Right cardiac atrium (tissue), 5 donors: ENCODE measurements at regions not wholly inside any gene's neighbourhood (a gene's known extent, or its start where the extent isn't known, plus 50 kb on each side); places are given as distances from the start of the nearest gene placed in this dataset.
"Not testable (repeated sequence)": the region's sequence is repeated elsewhere in the genome, so short reads cannot be mapped to it uniquely, and the experiment has no call there.

Source experiments
- ATAC-seq, 2 donors: fragments of 200-7000 bp; cut with Tn5 transposase; one replicate each; pipeline versions ENCODE4 v1.8.0 to v1.9.1; 2020; ENCODE audit warnings: moderate library complexity in 2 of 2, mild to moderate bottlenecking in 1 of 2
- DNase-seq, 3 donors: peaks; one replicate each; pipeline ENCODE4 v3.0.0-alpha.2; 2020
- H3K27ac ChIP-seq: one replicate; pipeline ENCODE4 v1.5.1; 2013; ENCODE audit warnings: mild to moderate bottlenecking, low read length, control low read depth, moderate library complexity
- H3K27me3 ChIP-seq: one replicate; pipeline ENCODE4 v1.6.1; 2013; ENCODE audit not compliant: control insufficient read depth, insufficient read depth
- H3K4me1 ChIP-seq: one replicate; pipeline ENCODE4 v1.6.1; 2013; ENCODE audit warnings: low read length; ENCODE audit not compliant: control insufficient read depth, insufficient read depth
- H3K4me3 ChIP-seq: one replicate; pipeline ENCODE4 v1.5.1; 2013; ENCODE audit warnings: low read length, control low read depth
- H3K9me3 ChIP-seq: one replicate; pipeline ENCODE4 v1.6.1; 2013; ENCODE audit warnings: low read length; ENCODE audit not compliant: control insufficient read depth
- WGBS: extraction: QIAGEN DNeasy Blood & Tissue Kit; methylation state at CpG from one replicate; pipeline ENCODE4 v1.1.7; 2013; 5-methylcytosine and 5-hydroxymethylcytosine counted together
- intact Hi-C, 4 donors: fragments of 100-400 bp; cut with DNase I; formaldehyde crosslinking; loops; one replicate each; pipeline versions ENCODE4 v1.11.0 to v1.14.0; 2022 to 2023
- donor health status: healthy with polysubstance abuse.
- donor health status: DM: no; HTN: yes; CAD: no.
- donor health status: DM: no; HTN: no; CAD: no.
- donor health status: DM: no; HTN: yes; CAD: no; lungs with severe emphysema.
- donor health status: DM: yes; HTN: yes; CAD: no.

- DNase-seq = no peak
- H3K27me3 ChIP-seq = no peaks in the 10 kb centered on the region
- intact Hi-C loops = no loop called here
- 80% methylated on average over 25 of the region's 25 CpGs for WGBS
- H3K4me1 ChIP-seq = no peaks in the 10 kb centered on the region
- H3K9me3 ChIP-seq = no peaks in the 10 kb centered on the region
- no peak overlapping the region for H3K4me3 ChIP-seq
- ATAC-seq = no peak
- no peak overlapping the region for H3K27ac ChIP-seq
Observed at GRCh38 chr22:48825802-48826520, 1001.7 kb downstream of the BRD1 start.

DNA sequence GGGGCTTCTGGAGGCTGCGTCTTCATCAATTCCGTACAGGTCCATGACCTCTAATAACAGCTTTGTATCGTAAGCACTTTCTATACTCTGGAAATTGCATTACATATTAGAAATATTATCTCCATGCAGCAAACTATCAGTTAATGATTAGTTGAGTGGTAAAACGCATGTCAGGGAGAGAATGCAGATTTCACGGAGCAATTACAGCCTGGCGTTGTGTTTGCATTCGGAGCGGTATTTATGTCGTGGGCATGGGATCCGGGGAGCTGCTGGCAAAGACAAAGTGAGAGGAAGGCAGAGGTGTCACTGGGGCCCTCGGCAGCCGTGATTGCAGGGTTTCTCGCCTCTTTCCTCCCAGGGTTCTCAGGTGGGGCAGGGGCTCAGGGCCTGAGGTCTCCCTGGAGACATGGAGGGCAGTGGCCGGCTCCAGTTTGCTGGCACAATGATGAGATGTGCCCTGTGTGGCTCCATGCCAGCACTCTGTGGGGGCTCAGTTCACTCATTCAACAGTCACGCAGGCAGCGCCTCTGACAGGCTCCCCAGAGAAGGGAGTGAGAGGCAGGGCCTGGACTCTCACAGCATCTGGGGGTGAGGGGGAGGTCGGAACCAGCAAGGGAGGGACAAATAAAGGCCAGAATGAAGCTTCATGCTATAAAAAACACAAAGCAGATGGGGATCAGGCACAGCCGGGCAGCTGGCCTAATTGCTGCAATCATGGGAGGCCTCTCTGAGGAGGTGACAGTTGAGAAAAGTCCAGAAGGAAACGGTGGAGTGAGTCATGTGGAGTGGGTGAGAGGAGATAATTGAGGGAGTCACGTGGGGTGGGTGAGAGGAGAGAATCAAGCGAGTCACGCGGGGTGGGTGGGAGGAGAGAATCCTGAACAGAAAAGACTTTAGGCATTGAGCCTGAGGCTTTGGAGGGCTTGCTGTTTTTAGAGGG, 1002.7 kb downstream of the BRD1 start:
- DNase-seq = no peak
- H3K27me3 ChIP-seq = no peaks in the 10 kb centered on the region
- no peaks in the 10 kb centered on the region for H3K4me1 ChIP-seq
- no peaks in the 10 kb centered on the region for H3K9me3 ChIP-seq
- no peak overlapping the region for H3K27ac ChIP-seq
- intact Hi-C loops = no loop called here
- H3K4me3 ChIP-seq = no peak overlapping the region
- 58% methylated on average over 23 of the region's 23 CpGs for WGBS
- no peak for ATAC-seq

- Histone ChIP-seq H3K4me3 (no peak overlapping the region), H3K27me3 (no peaks in the 10 kb centered on the region), H3K4me1 (no peaks in the 10 kb centered on the region), H3K9me3 (no peaks in the 10 kb centered on the region), H3K27ac (no peak overlapping the region)
- WGBS = 81% methylated on average over 12 of the region's 12 CpGs
- DNase-seq (no peak), ATAC-seq (no peak)
- intact Hi-C loops = no loop called here
Observed at GRCh38 chr22:48823941-48824340, 1003.7 kb downstream of the BRD1 start.

GRCh38 chr22:48822278-48823233, 1005.1 kb downstream of the BRD1 start:
- Histone ChIP-seq H3K4me3 (no peak overlapping the region), H3K9me3 (no peaks in the 10 kb centered on the region), H3K27ac (no peak overlapping the region), H3K4me1 (no peaks in the 10 kb centered on the region), H3K27me3 (no peaks in the 10 kb centered on the region)
- DNase-seq = no peak
- intact Hi-C loops = no loop called here
- WGBS = 88% methylated on average over 19 of the region's 19 CpGs
- no peak for ATAC-seq

GRCh38 chr22:48821727-48822126, 1005.9 kb downstream of the BRD1 start:
- ATAC-seq = no peak
- Histone ChIP-seq H3K27me3 (no peaks in the 10 kb centered on the region), H3K4me1 (no peaks in the 10 kb centered on the region), H3K27ac (no peak overlapping the region), H3K4me3 (no peak overlapping the region), H3K9me3 (no peaks in the 10 kb centered on the region)
- intact Hi-C loops = no loop called here
- WGBS = 88% methylated on average over 10 of the region's 10 CpGs
- DNase-seq = no peak

- DNase-seq = no peak
- Histone ChIP-seq H3K4me3 (no peak overlapping the region), H3K27me3 (no peaks in the 10 kb centered on the region), H3K4me1 (no peaks in the 10 kb centered on the region), H3K27ac (no peak overlapping the region), H3K9me3 (no peaks in the 10 kb centered on the region)
- ATAC-seq = no peak
- intact Hi-C loops = no loop called here
- WGBS = 72% methylated on average over 10 of the region's 10 CpGs
Observed at GRCh38 chr22:48821346-48821690, 1006.4 kb downstream of the BRD1 start.

DNA sequence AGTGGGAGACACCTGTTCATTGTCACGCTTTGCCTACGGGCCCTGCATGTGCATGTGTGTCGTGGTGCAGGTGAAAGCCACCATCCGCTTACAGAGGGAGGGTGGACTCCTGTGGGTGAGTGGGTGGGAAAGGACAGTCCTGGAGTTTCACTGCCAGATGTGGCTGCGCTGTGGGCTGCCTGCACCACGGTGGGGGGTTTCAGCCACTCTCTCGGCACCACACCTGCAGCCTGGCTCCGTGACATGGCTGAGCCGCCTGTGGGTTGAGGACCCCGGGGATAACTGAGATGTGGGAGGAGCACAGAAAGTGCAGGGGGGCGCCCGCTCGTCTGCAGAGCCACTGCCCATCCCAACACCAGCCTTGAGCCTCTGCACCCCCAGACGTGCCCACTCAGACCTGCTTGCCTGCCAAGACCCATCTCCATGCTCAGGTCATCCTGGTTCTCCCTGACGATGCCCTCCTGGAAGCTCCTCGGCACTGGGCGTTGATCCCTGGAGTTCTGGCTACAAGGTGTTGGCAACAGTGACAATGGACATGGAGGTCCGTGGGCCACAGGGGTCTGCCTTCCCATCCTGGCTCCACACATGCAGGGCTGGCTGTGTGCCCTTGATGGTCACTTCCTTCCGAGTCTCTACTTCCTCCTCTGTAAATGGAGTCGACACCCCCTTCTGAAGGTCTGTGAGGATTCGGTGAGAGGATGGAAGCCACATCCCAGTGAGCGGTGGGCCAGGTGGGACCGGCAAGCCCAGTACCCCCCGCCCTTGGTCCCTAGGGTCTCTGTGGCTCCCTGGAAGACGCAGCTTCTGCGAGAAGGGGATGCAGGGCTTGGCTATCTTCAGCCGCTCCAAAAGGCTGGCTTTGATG, 1007.0 kb downstream of the BRD1 start:
- no peaks in the 10 kb centered on the region for H3K4me1 ChIP-seq
- no peak overlapping the region for H3K4me3 ChIP-seq
- ATAC-seq = no peak

GRCh38 chr22:48819961-48820360, 1007.7 kb downstream of the BRD1 start:
- ATAC-seq (no peak), DNase-seq (no peak)
- Histone ChIP-seq H3K9me3 (no peaks in the 10 kb centered on the region), H3K4me3 (no peak overlapping the region), H3K4me1 (no peaks in the 10 kb centered on the region), H3K27ac (no peak overlapping the region), H3K27me3 (no peaks in the 10 kb centered on the region)
- WGBS = 81% methylated on average over 13 of the region's 13 CpGs
- intact Hi-C loops = no loop called here

More for the DNA sequence above, 1007.0 kb downstream of the BRD1 start:
- no peak for DNase-seq
- 81% methylated on average over 27 of the region's 27 CpGs for WGBS
- intact Hi-C loops = no loop called here
- Histone ChIP-seq H3K9me3 (no peaks in the 10 kb centered on the region), H3K27me3 (no peaks in the 10 kb centered on the region), H3K27ac (no peak overlapping the region)

GRCh38 chr22:48819232-48819631, 1008.4 kb downstream of the BRD1 start:
- 94% methylated on average over 16 of the region's 16 CpGs for WGBS
- DNase-seq (no peak), ATAC-seq (no peak)
- no peak overlapping the region for H3K4me3 ChIP-seq
- intact Hi-C loops = no loop called here
- no peaks in the 10 kb centered on the region for H3K4me1 ChIP-seq
- H3K27me3 ChIP-seq = no peaks in the 10 kb centered on the region
- no peaks in the 10 kb centered on the region for H3K9me3 ChIP-seq
- no peak overlapping the region for H3K27ac ChIP-seq

- ATAC-seq, H3K27ac ChIP-seq, H3K4me3 ChIP-seq, intact Hi-C loops, H3K9me3 ChIP-seq, H3K4me1 ChIP-seq, DNase-seq, H3K27me3 ChIP-seq: not testable (repeated sequence)
- 91% methylated on average over 10 of the region's 10 CpGs for WGBS
Observed at GRCh38 chr22:48817491-48817890, 1010.2 kb downstream of the BRD1 start.
